ENCODE measurements at regions not wholly inside any gene's neighbourhood (a gene's known extent, or its start where the extent isn't known, plus 50 kb on each side); places are given as distances from the start of the nearest gene placed in this dataset.

DNA sequence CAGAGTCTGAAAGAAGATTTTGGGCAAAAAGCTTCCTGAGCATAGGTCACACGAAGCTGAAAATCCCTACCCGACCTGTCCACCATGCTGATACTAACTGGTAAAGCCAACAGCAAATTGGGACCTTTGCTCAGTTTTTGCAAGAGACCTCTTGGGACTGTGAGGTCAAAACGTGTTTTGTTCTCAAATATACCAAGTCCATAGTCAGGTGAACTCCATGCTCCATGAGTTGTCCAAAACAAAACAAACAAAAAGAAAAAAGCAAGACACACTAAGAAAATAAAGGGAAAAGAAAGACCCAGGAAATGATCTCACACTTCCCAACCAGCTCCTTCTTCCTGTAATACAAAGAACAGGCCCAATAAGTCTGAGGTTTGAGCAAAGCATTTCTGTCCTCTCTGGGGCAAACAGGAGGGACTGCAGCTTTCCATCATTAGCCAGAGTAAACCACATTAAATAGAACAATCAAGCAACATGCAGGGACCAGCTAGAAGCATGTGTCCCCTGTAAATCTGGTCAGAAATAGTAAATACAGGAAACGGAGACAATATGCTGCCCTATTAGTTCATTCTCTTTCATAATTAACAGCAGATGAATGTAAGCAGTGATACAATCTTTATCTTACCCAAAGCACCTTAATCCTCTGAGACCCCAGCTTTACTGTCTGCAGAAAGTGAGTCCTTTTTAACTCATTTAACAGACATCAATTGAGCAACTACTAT lies 125.0 kb upstream of the LIPC start:
- Histone ChIP-seq H3K36me3 (ENCODE audit: control insufficient read depth in 1 of 2, insufficient read depth in 2 of 2, low read length in 2 of 2) (no peaks in the 10 kb centered on the region), H3K79me2 (ENCODE audit: insufficient read depth, low read length) (no peaks in the 10 kb centered on the region), H3K4me3 (replicated peaks in 1 of 2; ENCODE audit: low read depth in 1 of 2, low read length in 2 of 2) (no peak overlapping the region), H3K9me3 (ENCODE audit: control insufficient read depth in 1 of 2, insufficient read depth in 1 of 2, low read depth in 1 of 2, low read length in 2 of 2) (no peaks in the 10 kb centered on the region), H3K27me3 (ENCODE audit: insufficient read depth, low read length) (no peaks in the 10 kb centered on the region), H2AFZ (ENCODE audit: low read depth, low read length, poor library complexity, severe bottlenecking) (no peak overlapping the region), H3K9ac (ENCODE audit: low read length) (no peak overlapping the region), H3K4me2 (ENCODE audit: low read length) (no peak overlapping the region), H4K20me1 (ENCODE audit: insufficient read depth) (no peaks in the 10 kb centered on the region), H3K4me1 (ENCODE audit: control insufficient read depth in 1 of 2, insufficient read depth in 2 of 2, low read length in 2 of 2) (no peaks in the 10 kb centered on the region), H3K9me2 (ENCODE audit: insufficient read depth) (no peaks in the 10 kb centered on the region), H3K27ac (ENCODE audit: low read depth, low read length) (no peak overlapping the region)
- ATAC-seq (no peak), DNase-seq (ENCODE audit: low read depth, low spot score) (no peak)
- intact Hi-C loops (cut with micrococcal nuclease), result no loop called here
- no TSS peak for BruUV-seq (replicated peaks)
- RAD21 ChIA-PET (ENCODE audit: low non-redundant PET in 1 of 2, low total read pairs in 2 of 2, uncharacterized antibody in 2 of 2, unreplicated experiment in 2 of 2), result no interaction called here
- POLR2A ChIA-PET, result interaction anchor here (1.2 kb wide), 1 partner anchor 10 kb away, joined by 3 read pairs; no protein-coding TSS in a partner anchor
- CTCF ChIA-PET, result no interaction called here
- TF ChIP-seq SRF (IDR thresholded peaks at IDR 0.05; ENCODE audit: low read depth) (no peak), YY1 (IDR thresholded peaks at IDR 0.05; ENCODE audit: extremely low read depth, insufficient replicate concordance, low read depth, low read length) (no peak), SIN3A (IDR thresholded peaks at IDR 0.05; ENCODE audit: low read depth) (no peak), POLR2AphosphoS5 (IDR thresholded peaks at IDR 0.05; ENCODE audit: low read depth, low read length) (no peak)

DNA sequence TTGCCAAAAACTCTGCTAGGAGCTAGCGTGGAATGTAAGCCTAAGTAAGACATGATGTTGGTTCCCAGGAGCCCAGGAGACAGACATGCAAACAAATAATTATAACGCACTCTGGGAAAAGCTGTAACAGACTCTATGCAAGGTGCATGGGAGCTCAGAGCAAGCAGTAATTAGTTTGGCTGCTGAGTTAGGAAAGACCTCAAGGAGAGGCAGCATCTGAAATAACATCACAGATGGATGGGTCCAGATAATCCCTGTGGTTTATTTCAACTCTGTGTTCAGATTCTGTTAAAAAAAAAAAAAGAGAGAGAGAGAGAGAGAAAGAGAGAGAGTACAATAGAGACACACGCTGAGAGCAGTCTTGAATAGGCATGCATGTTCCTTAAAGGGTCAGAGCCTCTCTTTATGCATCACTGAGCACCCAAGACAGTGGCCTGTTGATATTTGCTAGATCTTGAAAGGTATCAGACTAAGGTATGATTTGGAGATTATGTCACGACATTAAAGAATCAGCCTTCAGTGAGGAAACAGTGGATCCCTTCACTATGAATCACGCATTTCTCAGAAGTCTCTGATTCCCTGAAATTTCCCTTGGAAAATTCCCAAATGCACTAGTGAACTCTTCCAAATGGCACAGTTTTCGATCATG lies 124.4 kb upstream of the LIPC start:
- Histone ChIP-seq H4K20me1 (ENCODE audit: insufficient read depth) (no peaks in the 10 kb centered on the region), H3K9me2 (ENCODE audit: insufficient read depth) (no peaks in the 10 kb centered on the region), H3K36me3 (ENCODE audit: control insufficient read depth in 1 of 2, insufficient read depth in 2 of 2, low read length in 2 of 2) (no peaks in the 10 kb centered on the region), H3K79me2 (ENCODE audit: insufficient read depth, low read length) (no peaks in the 10 kb centered on the region), H3K9ac (ENCODE audit: low read length) (no peak overlapping the region), H3K4me3 (replicated peaks in 1 of 2; ENCODE audit: low read depth in 1 of 2, low read length in 2 of 2) (no peak overlapping the region), H3K27me3 (ENCODE audit: insufficient read depth, low read length) (no peaks in the 10 kb centered on the region), H2AFZ (ENCODE audit: low read depth, low read length, poor library complexity, severe bottlenecking) (no peak overlapping the region), H3K4me2 (ENCODE audit: low read length) (no peak overlapping the region), H3K9me3 (ENCODE audit: control insufficient read depth in 1 of 2, insufficient read depth in 1 of 2, low read depth in 1 of 2, low read length in 2 of 2) (no peaks in the 10 kb centered on the region), H3K27ac (ENCODE audit: low read depth, low read length) (no peak overlapping the region), H3K4me1 (ENCODE audit: control insufficient read depth in 1 of 2, insufficient read depth in 2 of 2, low read length in 2 of 2) (no peaks in the 10 kb centered on the region)
- intact Hi-C loops (cut with micrococcal nuclease), result no loop called here
- RAD21 ChIA-PET (ENCODE audit: low non-redundant PET in 1 of 2, low total read pairs in 2 of 2, uncharacterized antibody in 2 of 2, unreplicated experiment in 2 of 2), result no interaction called here
- no TSS peak for BruUV-seq (replicated peaks)
- CTCF ChIA-PET, result no interaction called here
- ATAC-seq, result no peak
- no peak for TF ChIP-seq EZH2phosphoT487 (IDR thresholded peaks at IDR 0.05; ENCODE audit: borderline replicate concordance)
- no peak for TF ChIP-seq EZH2 (IDR thresholded peaks at IDR 0.05)
- TF ChIP-seq ELF1 (IDR thresholded peaks at IDR 0.05; ENCODE audit: borderline replicate concordance, low read depth), result no peak
- no peak for TF ChIP-seq SIN3A (IDR thresholded peaks at IDR 0.05; ENCODE audit: low read depth)
- TF ChIP-seq, protein P1, sequence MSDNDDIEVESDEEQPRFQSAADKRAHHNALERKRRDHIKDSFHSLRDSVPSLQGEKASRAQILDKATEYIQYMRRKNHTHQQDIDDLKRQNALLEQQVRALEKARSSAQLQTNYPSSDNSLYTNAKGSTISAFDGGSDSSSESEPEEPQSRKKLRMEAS (IDR thresholded peaks at IDR 0.05), result no peak
- TF ChIP-seq POLR2A (IDR thresholded peaks at IDR 0.05; ENCODE audit: borderline replicate concordance, extremely low read depth, insufficient read depth, insufficient read length), result no peak
- TF ChIP-seq CBX3 (IDR thresholded peaks at IDR 0.05; ENCODE audit: low read depth), result no peak
- TF ChIP-seq, protein P2, sequence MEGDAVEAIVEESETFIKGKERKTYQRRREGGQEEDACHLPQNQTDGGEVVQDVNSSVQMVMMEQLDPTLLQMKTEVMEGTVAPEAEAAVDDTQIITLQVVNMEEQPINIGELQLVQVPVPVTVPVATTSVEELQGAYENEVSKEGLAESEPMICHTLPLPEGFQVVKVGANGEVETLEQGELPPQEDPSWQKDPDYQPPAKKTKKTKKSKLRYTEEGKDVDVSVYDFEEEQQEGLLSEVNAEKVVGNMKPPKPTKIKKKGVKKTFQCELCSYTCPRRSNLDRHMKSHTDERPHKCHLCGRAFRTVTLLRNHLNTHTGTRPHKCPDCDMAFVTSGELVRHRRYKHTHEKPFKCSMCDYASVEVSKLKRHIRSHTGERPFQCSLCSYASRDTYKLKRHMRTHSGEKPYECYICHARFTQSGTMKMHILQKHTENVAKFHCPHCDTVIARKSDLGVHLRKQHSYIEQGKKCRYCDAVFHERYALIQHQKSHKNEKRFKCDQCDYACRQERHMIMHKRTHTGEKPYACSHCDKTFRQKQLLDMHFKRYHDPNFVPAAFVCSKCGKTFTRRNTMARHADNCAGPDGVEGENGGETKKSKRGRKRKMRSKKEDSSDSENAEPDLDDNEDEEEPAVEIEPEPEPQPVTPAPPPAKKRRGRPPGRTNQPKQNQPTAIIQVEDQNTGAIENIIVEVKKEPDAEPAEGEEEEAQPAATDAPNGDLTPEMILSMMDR (IDR thresholded peaks at IDR 0.05 in 2 of 3, conservative IDR thresholded peaks at IDR 0.05 in 1 of 3; ENCODE audit: borderline replicate concordance in 1 of 3, insufficient read depth in 1 of 3, low read depth in 2 of 3, low read length in 2 of 3), result no peak
- no peak for TF ChIP-seq TCF7L2 (IDR thresholded peaks at IDR 0.05; ENCODE audit: borderline replicate concordance, extremely low read depth, insufficient read depth, insufficient read length)
- no peak for TF ChIP-seq RAD21 (IDR thresholded peaks at IDR 0.05; ENCODE audit: low read depth)
- TF ChIP-seq, protein P3, sequence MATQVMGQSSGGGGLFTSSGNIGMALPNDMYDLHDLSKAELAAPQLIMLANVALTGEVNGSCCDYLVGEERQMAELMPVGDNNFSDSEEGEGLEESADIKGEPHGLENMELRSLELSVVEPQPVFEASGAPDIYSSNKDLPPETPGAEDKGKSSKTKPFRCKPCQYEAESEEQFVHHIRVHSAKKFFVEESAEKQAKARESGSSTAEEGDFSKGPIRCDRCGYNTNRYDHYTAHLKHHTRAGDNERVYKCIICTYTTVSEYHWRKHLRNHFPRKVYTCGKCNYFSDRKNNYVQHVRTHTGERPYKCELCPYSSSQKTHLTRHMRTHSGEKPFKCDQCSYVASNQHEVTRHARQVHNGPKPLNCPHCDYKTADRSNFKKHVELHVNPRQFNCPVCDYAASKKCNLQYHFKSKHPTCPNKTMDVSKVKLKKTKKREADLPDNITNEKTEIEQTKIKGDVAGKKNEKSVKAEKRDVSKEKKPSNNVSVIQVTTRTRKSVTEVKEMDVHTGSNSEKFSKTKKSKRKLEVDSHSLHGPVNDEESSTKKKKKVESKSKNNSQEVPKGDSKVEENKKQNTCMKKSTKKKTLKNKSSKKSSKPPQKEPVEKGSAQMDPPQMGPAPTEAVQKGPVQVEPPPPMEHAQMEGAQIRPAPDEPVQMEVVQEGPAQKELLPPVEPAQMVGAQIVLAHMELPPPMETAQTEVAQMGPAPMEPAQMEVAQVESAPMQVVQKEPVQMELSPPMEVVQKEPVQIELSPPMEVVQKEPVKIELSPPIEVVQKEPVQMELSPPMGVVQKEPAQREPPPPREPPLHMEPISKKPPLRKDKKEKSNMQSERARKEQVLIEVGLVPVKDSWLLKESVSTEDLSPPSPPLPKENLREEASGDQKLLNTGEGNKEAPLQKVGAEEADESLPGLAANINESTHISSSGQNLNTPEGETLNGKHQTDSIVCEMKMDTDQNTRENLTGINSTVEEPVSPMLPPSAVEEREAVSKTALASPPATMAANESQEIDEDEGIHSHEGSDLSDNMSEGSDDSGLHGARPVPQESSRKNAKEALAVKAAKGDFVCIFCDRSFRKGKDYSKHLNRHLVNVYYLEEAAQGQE (IDR thresholded peaks at IDR 0.05; ENCODE audit: low read depth), result no peak
- DNase-seq (ENCODE audit: low read depth, low spot score), result no peak
- POLR2A ChIA-PET, result interaction anchor here (1.2 kb wide), 1 partner anchor 10 kb away, joined by 3 read pairs; no protein-coding TSS in a partner anchor

Measured in HCT116 (cell line).